ENCODE measurements at regions not wholly inside any gene's neighbourhood (a gene's known extent, or its start where the extent isn't known, plus 50 kb on each side); places are given as distances from the start of the nearest gene placed in this dataset.

GRCh38 chr13:90872491-90873025 is 474.9 kb upstream of the MIR17HG start:
- DNase-seq (ENCODE audit: low spot score) = no peak
- H3K4me3 ChIP-seq = no peak overlapping the region
- WGBS = 86% methylated on average over 4 of the region's 4 CpGs
- no peaks in the 10 kb centered on the region for H3K9me3 ChIP-seq
- H3K4me1 ChIP-seq (replicated peaks) = no peaks in the 10 kb centered on the region
- no peaks in the 10 kb centered on the region for H3K36me3 ChIP-seq
- no peaks in the 10 kb centered on the region for H3K27me3 ChIP-seq (replicated peaks; ENCODE audit: insufficient read depth)
- intact Hi-C loops (cut with DNase I) = no loop called here
- no peak for TF ChIP-seq POLR2AphosphoS5 (IDR thresholded peaks at IDR 0.05)
- no peak for TF ChIP-seq CTCF (IDR thresholded peaks at IDR 0.05)
- no peak for TF ChIP-seq POLR2A (IDR thresholded peaks at IDR 0.05)
- no peak overlapping the region for H3K27ac ChIP-seq

GRCh38 chr13:90880790-90881189 is 466.7 kb upstream of the MIR17HG start:
- Histone ChIP-seq H3K36me3 (no peaks in the 10 kb centered on the region), H3K27me3 (replicated peaks; ENCODE audit: insufficient read depth) (no peaks in the 10 kb centered on the region), H3K27ac (no peak overlapping the region), H3K4me1 (replicated peaks) (no peaks in the 10 kb centered on the region), H3K9me3 (no peaks in the 10 kb centered on the region), H3K4me3 (no peak overlapping the region)
- WGBS = 92% methylated on average over 5 of the region's 5 CpGs
- TF ChIP-seq CTCF (IDR thresholded peaks at IDR 0.05) = no peak
- no peak for TF ChIP-seq POLR2A (IDR thresholded peaks at IDR 0.05)
- TF ChIP-seq POLR2AphosphoS5 (IDR thresholded peaks at IDR 0.05) = no peak
- DNase-seq (ENCODE audit: low spot score) = no peak
- intact Hi-C loops (cut with DNase I) = no loop called here

GRCh38 chr13:90882551-90882950 is 464.9 kb upstream of the MIR17HG start:
- whole genome bisulfite sequencing = 93% methylated on average over 6 of the region's 6 CpGs
- H3K27ac ChIP-seq = no peak overlapping the region
- no peaks in the 10 kb centered on the region for H3K27me3 ChIP-seq (replicated peaks; ENCODE audit: insufficient read depth)
- no peaks in the 10 kb centered on the region for H3K36me3 ChIP-seq
- H3K9me3 ChIP-seq = no peaks in the 10 kb centered on the region
- no peaks in the 10 kb centered on the region for H3K4me1 ChIP-seq (replicated peaks)
- H3K4me3 ChIP-seq = no peak overlapping the region
- no peak for DNase-seq (ENCODE audit: low spot score)
- TF ChIP-seq CTCF (IDR thresholded peaks at IDR 0.05) (no peak), POLR2AphosphoS5 (IDR thresholded peaks at IDR 0.05) (no peak), POLR2A (IDR thresholded peaks at IDR 0.05) (no peak)
- intact Hi-C loops (cut with DNase I) = no loop called here

- no peak for DNase-seq (ENCODE audit: low spot score)
- WGBS = 76% methylated on average over 2 of the region's 2 CpGs
- no peak overlapping the region for H3K4me3 ChIP-seq
- no peaks in the 10 kb centered on the region for H3K36me3 ChIP-seq
- no peaks in the 10 kb centered on the region for H3K4me1 ChIP-seq (replicated peaks)
- TF ChIP-seq CTCF (IDR thresholded peaks at IDR 0.05) (no peak), POLR2AphosphoS5 (IDR thresholded peaks at IDR 0.05) (no peak), POLR2A (IDR thresholded peaks at IDR 0.05) (no peak)
- no peaks in the 10 kb centered on the region for H3K9me3 ChIP-seq
- intact Hi-C loops (cut with DNase I) = no loop called here
- no peaks in the 10 kb centered on the region for H3K27me3 ChIP-seq (replicated peaks; ENCODE audit: insufficient read depth)
- H3K27ac ChIP-seq = no peak overlapping the region
Measured at GRCh38 chr13:90883592-90883991, 463.9 kb upstream of the MIR17HG start.

GRCh38 chr13:90884066-90884465 is 463.4 kb upstream of the MIR17HG start:
- TF ChIP-seq POLR2AphosphoS5 (IDR thresholded peaks at IDR 0.05) (no peak), POLR2A (IDR thresholded peaks at IDR 0.05) (no peak), CTCF (IDR thresholded peaks at IDR 0.05) (no peak)
- H3K4me1 ChIP-seq (replicated peaks) = no peaks in the 10 kb centered on the region
- H3K36me3 ChIP-seq = no peaks in the 10 kb centered on the region
- no peak overlapping the region for H3K27ac ChIP-seq
- H3K27me3 ChIP-seq (replicated peaks; ENCODE audit: insufficient read depth) = no peaks in the 10 kb centered on the region
- WGBS = 66% methylated on average over 5 of the region's 5 CpGs
- DNase-seq (ENCODE audit: low spot score) = no peak
- H3K9me3 ChIP-seq = no peaks in the 10 kb centered on the region
- intact Hi-C loops (cut with DNase I) = no loop called here
- H3K4me3 ChIP-seq = no peak overlapping the region

Data from prostate gland (tissue), 2 donors.